ENCODE measurements at regions not wholly inside any gene's neighbourhood (a gene's known extent, or its start where the extent isn't known, plus 50 kb on each side); places are given as distances from the start of the nearest gene placed in this dataset.

DNA sequence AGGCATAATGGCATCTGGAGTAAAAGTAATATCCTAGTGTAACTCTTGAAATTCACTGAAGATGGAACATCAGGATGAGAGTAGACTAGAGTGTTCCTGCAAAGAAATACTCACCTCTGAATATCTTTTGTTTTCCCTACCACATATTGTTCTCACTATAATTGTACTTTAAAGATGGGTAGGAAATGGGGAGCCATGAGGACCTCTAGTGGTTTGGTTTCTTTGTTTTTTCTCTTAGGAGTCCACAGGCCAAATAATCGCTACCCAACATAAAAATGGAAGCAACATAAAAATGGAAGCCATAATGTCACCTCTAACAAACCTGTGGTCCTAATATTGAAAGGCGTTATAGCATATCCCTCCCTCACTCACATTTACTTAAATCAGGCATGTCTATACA lies 2375.8 kb downstream of the MAT2B start:
- TF ChIP-seq, protein P1, sequence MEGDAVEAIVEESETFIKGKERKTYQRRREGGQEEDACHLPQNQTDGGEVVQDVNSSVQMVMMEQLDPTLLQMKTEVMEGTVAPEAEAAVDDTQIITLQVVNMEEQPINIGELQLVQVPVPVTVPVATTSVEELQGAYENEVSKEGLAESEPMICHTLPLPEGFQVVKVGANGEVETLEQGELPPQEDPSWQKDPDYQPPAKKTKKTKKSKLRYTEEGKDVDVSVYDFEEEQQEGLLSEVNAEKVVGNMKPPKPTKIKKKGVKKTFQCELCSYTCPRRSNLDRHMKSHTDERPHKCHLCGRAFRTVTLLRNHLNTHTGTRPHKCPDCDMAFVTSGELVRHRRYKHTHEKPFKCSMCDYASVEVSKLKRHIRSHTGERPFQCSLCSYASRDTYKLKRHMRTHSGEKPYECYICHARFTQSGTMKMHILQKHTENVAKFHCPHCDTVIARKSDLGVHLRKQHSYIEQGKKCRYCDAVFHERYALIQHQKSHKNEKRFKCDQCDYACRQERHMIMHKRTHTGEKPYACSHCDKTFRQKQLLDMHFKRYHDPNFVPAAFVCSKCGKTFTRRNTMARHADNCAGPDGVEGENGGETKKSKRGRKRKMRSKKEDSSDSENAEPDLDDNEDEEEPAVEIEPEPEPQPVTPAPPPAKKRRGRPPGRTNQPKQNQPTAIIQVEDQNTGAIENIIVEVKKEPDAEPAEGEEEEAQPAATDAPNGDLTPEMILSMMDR (IDR thresholded peaks at IDR 0.05), result no peak
- Histone ChIP-seq H3K36me3 (no peaks in the 10 kb centered on the region), H3K9me3 (no peaks in the 10 kb centered on the region), H3K4me1 (no peaks in the 10 kb centered on the region), H3K27ac (no peak overlapping the region), H3K27me3 (no peaks in the 10 kb centered on the region), H3K4me3 (no peak overlapping the region)
- intact Hi-C loops (cut with DNase I; ENCODE audit: low total_unique reads), result no loop called here
- no peak for DNase-seq

DNA sequence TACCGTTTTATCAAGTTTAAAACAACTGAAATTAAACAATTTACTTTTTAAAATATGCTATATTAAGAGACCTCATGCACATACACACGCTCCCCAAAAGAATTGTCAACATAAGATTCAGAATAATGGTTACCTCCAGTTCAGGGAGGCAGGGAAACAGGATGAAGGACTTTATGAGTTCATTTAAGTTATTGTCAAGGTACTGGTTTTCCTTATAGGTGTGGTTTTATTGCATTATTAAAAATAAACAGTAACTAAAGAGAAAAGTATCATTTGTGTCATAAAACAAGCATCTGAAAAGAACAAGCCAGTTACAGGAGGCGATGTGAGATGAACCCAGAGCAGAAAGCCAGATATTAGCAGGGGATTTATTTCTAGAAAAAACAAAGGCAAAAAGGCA lies 2376.7 kb downstream of the MAT2B start:
- DNase-seq, result no peak
- TF ChIP-seq, protein P1 (IDR thresholded peaks at IDR 0.05), result no peak
- Histone ChIP-seq H3K27ac (no peak overlapping the region), H3K36me3 (no peaks in the 10 kb centered on the region), H3K27me3 (no peaks in the 10 kb centered on the region), H3K9me3 (no peaks in the 10 kb centered on the region), H3K4me3 (no peak overlapping the region), H3K4me1 (no peaks in the 10 kb centered on the region)
- intact Hi-C loops (cut with DNase I; ENCODE audit: low total_unique reads), result no loop called here

DNA sequence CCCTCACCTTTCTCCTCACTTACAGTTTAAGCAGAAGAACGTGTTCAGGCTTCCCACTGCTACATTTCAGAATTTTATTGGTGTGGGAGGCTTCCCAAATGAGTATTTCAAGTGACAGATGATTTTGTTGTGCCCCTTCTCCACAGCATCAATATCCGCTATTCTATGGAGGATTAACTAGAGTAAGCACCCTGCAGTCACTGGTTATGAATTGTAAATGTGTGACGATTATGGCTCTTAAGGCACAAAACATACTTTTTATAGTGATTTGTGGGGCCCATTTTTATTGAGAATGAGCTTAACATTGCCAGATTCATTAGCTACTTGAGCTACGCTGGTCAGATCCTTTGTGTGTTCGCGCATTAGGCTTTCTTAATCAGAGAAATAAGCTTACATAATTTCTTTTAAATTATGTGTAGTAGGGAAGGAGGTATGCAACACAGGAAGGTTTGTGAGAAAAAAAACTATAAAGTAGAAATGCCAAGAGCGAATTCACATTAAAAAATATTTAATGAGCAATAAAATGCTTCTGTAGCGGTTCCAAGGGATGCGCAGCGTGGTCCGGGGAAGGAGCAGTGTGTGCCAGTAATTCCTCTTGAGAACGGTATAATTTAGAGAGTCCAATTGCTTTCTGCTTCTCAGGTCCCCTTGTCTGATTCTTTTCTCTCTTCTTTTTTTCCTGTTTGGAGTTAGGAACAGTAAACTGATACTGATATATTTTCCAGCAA lies 2380.4 kb downstream of the MAT2B start:
- TF ChIP-seq, protein P1 (IDR thresholded peaks at IDR 0.05), result no peak
- intact Hi-C loops (cut with DNase I; ENCODE audit: low total_unique reads), result no loop called here
- Histone ChIP-seq H3K9me3 (no peaks in the 10 kb centered on the region), H3K27me3 (no peaks in the 10 kb centered on the region), H3K4me3 (no peak overlapping the region), H3K27ac (no peak overlapping the region), H3K4me1 (no peaks in the 10 kb centered on the region), H3K36me3 (no peaks in the 10 kb centered on the region)
- no peak for DNase-seq

DNA sequence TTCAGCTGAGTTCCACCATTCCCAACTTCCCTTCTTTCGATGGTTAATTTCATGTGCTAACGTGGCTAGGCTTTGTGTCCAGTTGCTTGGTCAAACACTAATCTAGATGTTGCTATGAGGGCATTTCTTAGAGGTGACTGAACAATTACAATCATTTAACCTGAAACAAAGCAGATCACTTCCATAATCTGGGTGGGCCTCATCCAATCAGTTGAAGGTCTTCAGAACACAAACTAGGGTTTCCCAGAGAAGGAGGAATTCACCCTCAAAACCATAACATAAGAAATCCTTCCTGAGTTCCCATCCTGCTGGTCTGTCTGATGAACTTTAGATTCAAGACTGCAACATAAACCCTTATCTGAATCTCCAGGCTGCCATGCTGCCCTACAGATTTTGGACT lies 2381.7 kb downstream of the MAT2B start:
- H3K4me3 ChIP-seq, result no peak overlapping the region
- TF ChIP-seq, protein P1 (IDR thresholded peaks at IDR 0.05), result no peak
- no peaks in the 10 kb centered on the region for H3K27me3 ChIP-seq
- no peaks in the 10 kb centered on the region for H3K4me1 ChIP-seq
- DNase-seq, result no peak
- H3K36me3 ChIP-seq, result no peaks in the 10 kb centered on the region
- H3K9me3 ChIP-seq, result no peaks in the 10 kb centered on the region
- H3K27ac ChIP-seq, result no peak overlapping the region
- intact Hi-C loops (cut with DNase I; ENCODE audit: low total_unique reads), result no loop called here

DNA sequence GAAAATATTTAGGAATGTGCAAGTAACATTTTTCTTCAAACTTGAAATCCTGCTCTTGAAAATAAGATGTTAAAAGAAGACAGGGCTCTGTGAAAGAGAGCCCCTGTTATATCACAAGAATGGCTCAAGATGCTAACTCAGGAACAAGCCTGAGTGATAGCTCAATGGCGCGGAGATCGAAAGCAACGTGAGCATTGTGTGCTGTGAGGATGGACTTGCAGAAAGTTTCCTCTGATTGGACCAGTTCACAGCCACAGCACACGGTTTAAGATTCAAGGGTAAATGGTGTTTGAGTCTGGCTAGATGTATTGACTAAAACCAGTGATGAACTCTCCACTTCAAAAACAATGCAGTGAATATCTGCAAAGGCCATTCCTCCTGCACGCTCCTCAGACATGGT lies 2387.0 kb downstream of the MAT2B start:
- Histone ChIP-seq H3K27ac (no peak overlapping the region), H3K36me3 (no peaks in the 10 kb centered on the region), H3K4me1 (no peaks in the 10 kb centered on the region), H3K27me3 (no peaks in the 10 kb centered on the region), H3K9me3 (no peaks in the 10 kb centered on the region), H3K4me3 (no peak overlapping the region)
- TF ChIP-seq, protein P1 (IDR thresholded peaks at IDR 0.05), result no peak
- intact Hi-C loops (cut with DNase I; ENCODE audit: low total_unique reads), result no loop called here
- no peak for DNase-seq

DNA sequence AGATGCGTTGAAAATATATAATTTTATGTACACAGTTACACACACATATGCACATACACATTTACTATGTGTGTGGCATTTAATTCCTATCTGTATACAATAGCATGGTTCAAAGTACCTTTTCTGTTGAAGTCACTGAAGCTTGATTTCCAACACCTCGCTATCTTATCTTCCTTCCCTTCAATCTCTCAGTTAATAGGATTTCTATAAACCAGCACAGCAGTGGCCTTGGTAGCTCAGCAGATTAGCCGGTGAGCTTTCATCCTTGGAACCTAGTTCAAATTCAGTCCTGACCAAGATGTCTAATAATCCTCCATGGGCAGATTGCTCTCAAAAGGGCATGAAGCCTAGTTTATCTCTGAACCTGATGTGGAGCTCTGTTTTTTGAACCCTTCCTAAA lies 2389.5 kb downstream of the MAT2B start:
- Histone ChIP-seq H3K36me3 (no peaks in the 10 kb centered on the region), H3K27ac (no peak overlapping the region), H3K9me3 (no peaks in the 10 kb centered on the region), H3K27me3 (no peaks in the 10 kb centered on the region), H3K4me1 (no peaks in the 10 kb centered on the region), H3K4me3 (no peak overlapping the region)
- TF ChIP-seq, protein P1 (IDR thresholded peaks at IDR 0.05), result no peak
- intact Hi-C loops (cut with DNase I; ENCODE audit: low total_unique reads), result no loop called here
- DNase-seq, result no peak

Data from tibial artery (tissue), 4 donors.